Stimulated activated naive CD8-positive, alpha-beta T cell treated with anti-CD3 and anti-CD28 coated beads, Interleukin-15, amount 100 ng/mL, for 72 hours (primary cell): ENCODE measurements at regions not wholly inside any gene's neighbourhood (a gene's known extent, or its start where the extent isn't known, plus 50 kb on each side); places are given as distances from the start of the nearest gene placed in this dataset.
A peak's percentile ranks its signal among the peaks of the same experiment; 100 is the strongest.

ENCODE experiments used
- ATAC-seq: fragments of 150-1000 bp; cut with Tn5 transposase; 2 replicates; pipeline ENCODE4 v1.10.0; 2021; ENCODE audit warnings: mild to moderate bottlenecking, moderate library complexity
- DNase-seq, 2 donors: peaks; one replicate each; pipeline ENCODE4 v3.0.0; 2021 to 2022
- H3K27ac Mint-ChIP-seq, 2 donors: one replicate each; pipeline ENCODE4 v1.8.0; 2022; ENCODE audit warnings: mild to moderate bottlenecking in 2 of 2, mixed read lengths in 2 of 2, moderate library complexity in 2 of 2
- H3K27me3 Mint-ChIP-seq: one replicate; pipeline ENCODE4 v1.8.0; 2022; ENCODE audit warnings: mixed read lengths
- H3K4me1 Mint-ChIP-seq: one replicate; pipeline ENCODE4 v1.8.0; 2022; ENCODE audit warnings: mild to moderate bottlenecking, mixed read lengths
- H3K4me3 Mint-ChIP-seq, 2 donors: one replicate each; pipeline ENCODE4 v1.8.0; 2022; ENCODE audit warnings: mild to moderate bottlenecking in 2 of 2, mixed read lengths in 2 of 2, moderate library complexity in 1 of 2
- H3K9me3 Mint-ChIP-seq, 2 donors: one replicate each; pipeline ENCODE4 v1.8.0; 2022; ENCODE audit warnings: mixed read lengths in 2 of 2

DNA sequence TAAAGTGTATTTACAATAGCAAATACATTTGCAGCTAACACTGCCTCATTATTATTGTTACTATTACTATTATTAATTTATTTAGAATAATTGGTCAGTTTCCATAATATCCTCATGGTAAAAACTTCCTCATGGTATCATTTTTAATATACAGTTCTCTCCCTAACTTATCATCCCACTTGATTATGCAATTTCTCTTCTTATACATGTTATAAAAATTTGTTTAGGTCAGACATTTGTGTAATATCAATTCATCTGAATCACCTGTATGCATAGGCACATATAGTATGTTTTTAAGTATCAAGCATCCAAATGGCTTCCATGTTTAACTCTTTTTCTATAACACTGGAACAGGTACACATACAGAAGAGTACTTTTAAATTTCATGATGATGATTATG, 210.8 kb upstream of the STARD13 start:
- Mint-ChIP-seq H3K27ac (no peak overlapping the region), H3K9me3 (peaks cover 0 to 3% of the 10 kb centered on the region in 2 donors), H3K4me3 (no peak overlapping the region), H3K27me3 (peaks cover 12% of the 10 kb centered on the region), H3K4me1 (no peaks in the 10 kb centered on the region)
- DNase-seq (no peak), ATAC-seq (no peak)

DNA sequence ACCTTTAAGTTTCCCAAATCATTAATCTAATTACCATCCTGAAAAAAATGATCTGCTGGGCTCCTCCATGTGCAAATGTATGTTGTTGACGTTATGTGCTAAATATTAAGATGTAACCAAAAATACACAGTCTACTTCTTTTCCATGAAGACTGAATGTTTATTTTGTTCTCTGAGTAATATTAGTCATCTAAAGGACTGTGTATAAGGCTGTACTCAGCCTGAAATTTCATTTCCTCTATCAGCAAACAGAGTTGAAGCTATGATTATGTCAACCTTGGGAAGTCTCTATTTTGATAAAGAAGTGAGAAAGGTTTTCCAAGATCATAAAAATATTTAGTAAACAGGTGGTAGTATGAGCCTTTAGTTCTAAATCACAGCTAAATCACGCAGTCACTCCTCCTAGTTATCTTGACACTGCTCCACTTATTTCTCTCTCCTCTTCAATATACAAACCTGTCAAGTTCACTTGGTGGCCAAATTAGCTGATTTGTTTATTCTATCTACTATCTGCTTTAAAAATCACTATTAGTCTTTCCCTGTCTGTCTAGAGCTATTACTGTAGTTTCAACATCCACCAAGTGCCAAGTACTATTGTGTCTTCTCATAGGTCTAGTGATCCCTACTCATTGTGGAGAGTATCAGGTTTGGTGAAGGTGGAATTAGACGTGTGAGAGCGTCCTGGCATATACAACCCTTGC, 211.7 kb upstream of the STARD13 start:
- Mint-ChIP-seq H3K4me3 (no peak overlapping the region), H3K9me3 (peaks cover 7 to 12% of the 10 kb centered on the region in 2 donors), H3K4me1 (no peaks in the 10 kb centered on the region), H3K27me3 (peaks cover 22% of the 10 kb centered on the region), H3K27ac (no peak overlapping the region)
- DNase-seq (no peak), ATAC-seq (no peak)

DNA sequence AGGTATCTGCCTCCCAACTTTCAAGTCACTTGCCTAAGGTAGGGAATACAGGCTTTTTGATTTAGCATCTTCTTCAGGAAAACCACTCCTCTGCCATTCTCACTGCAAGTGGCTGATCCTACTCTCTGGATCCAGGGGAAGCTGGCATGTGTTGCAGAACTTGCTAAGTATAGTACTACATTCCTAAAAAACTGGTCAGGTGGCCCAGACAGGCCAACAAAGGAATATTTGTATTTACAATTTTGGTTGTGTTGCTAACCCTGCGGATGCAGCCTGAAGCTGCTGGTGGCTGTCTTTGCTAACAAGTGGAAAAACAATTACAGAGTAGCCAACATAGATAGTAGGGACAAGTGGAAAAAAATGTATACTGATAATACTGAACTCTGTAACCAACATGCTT, 222.5 kb upstream of the STARD13 start:
- H3K9me3 Mint-ChIP-seq = no peaks in the 10 kb centered on the region
- DNase-seq = no peak
- no peak overlapping the region for H3K4me3 Mint-ChIP-seq
- H3K27me3 Mint-ChIP-seq = peaks cover 9% of the 10 kb centered on the region
- H3K27ac Mint-ChIP-seq = no peak overlapping the region
- no peak for ATAC-seq
- no peaks in the 10 kb centered on the region for H3K4me1 Mint-ChIP-seq

DNA sequence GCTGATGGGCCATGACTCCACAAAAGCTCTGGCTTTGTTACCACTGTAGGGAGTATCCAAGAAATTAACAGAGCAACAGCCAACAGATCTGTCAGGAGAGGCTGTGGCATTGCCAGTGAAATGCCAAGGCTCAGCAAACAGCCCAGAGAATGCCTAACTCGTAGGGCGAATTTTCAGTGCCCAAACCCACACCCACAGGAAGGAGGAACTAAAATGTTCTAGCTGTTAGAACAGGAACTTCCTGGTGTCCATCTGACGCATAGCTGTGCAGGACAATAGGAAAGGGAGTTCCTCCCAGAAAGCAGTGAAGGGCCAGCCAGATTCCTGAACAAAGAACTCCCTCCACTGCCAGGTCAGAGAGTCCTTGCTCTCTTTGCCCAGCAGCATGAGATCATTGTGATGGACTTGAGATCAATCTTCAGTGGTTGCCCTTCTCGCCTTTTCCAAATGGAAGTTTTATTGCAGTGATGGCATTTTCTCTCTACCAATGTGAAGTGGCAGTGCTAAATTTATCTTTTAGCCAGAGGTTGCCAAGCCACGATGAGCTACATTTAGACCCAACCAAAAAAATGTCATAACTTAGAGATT, 224.2 kb upstream of the STARD13 start:
- DNase-seq = no peak
- Mint-ChIP-seq H3K27me3 (peaks cover 11% of the 10 kb centered on the region), H3K9me3 (no peaks in the 10 kb centered on the region), H3K4me3 (no peak overlapping the region), H3K4me1 (no peaks in the 10 kb centered on the region), H3K27ac (no peak overlapping the region)
- no peak for ATAC-seq

DNA sequence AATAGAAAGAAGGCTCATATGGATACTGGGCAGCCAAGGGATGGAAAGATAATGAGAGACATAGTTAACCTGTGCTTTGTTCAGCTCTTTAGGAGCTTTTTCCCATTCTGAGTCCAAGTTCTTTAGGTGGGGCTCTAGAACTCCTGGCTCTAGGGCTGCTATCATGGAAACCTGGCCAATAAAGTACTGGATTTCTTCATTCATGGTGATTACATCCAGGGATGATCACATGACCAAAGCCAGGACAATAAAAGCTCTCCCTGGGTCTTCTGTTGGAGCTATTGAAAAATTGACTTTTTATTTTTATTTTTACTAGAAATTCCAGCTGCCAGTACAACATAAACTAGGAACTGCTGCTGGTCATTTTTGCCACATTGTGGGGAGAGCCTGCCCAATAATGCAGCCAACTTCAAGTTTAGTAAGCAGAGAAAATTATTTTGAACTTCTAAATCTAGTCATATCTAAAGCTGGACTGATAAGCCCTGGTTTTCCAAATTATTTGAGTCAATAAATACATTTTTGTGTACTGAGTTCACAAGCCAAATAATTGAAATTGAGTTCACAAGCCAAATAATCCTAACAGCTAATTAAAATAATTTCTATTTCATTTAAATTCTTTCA, 224.9 kb upstream of the STARD13 start:
- H3K9me3 Mint-ChIP-seq = no peaks in the 10 kb centered on the region
- H3K4me1 Mint-ChIP-seq = no peaks in the 10 kb centered on the region
- peaks cover 12% of the 10 kb centered on the region for H3K27me3 Mint-ChIP-seq
- DNase-seq (no peak), ATAC-seq (no peak)
- no peak overlapping the region for H3K27ac Mint-ChIP-seq
- H3K4me3 Mint-ChIP-seq = no peak overlapping the region

DNA sequence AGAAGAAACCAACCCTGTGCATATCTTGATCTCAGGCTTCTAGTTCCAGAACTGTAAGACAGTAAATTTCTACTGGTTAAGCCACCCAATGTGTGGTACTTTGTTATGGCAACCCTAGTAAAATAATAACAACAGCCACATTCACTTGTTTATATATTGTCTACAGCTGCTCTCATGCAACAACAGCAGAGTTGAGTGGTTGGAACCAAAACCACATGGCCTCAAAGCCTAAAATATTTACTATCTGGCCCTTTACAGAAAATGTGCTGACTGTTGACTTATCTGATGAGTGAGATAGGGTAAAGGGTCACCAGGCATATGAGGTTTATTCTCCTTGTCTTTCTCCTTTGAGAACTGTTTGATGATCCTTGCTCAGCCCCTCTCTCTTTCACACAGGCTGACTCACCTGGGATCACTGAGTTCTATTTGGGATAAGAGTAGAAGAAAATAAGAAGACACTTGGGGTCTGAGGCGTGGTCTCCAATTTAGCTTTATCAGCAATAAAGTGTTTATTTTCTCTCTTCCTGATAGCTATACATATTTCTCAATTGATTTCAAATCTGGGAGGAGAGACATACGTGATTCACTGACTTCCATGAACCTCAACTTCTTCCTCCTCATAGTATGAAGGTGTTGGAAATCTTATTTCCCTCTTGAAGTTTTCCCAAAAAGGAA, 227.5 kb upstream of the STARD13 start:
- no peaks in the 10 kb centered on the region for H3K9me3 Mint-ChIP-seq
- H3K4me1 Mint-ChIP-seq = no peaks in the 10 kb centered on the region
- H3K4me3 Mint-ChIP-seq = no peak overlapping the region
- ATAC-seq (no peak), DNase-seq (no peak)
- no peak overlapping the region for H3K27ac Mint-ChIP-seq
- peaks cover 12% of the 10 kb centered on the region for H3K27me3 Mint-ChIP-seq

DNA sequence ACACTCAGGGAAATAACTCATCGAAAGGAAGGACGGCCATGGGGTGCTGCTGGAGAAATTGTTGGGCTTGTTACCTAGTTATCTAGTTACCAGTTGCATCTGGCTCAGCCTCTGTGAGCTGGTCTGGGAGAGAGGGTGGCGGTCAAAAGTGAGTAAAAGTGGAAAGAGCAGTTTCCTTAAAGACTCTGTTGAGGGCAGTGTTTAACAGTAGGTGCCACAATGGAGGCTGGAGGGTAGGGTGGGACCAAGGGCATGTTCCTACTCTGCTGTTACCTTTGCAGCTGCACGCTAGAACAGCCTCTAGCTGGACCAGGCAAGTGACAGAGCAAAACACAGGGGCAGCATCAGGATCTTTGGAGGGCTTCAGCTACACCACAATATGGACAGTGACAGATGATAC, 228.8 kb upstream of the STARD13 start:
- Mint-ChIP-seq H3K4me1 (no peaks in the 10 kb centered on the region), H3K27ac (no peak overlapping the region), H3K27me3 (peaks cover 12% of the 10 kb centered on the region), H3K4me3 (no peak overlapping the region), H3K9me3 (no peaks in the 10 kb centered on the region)
- DNase-seq (no peak), ATAC-seq (no peak)

DNA sequence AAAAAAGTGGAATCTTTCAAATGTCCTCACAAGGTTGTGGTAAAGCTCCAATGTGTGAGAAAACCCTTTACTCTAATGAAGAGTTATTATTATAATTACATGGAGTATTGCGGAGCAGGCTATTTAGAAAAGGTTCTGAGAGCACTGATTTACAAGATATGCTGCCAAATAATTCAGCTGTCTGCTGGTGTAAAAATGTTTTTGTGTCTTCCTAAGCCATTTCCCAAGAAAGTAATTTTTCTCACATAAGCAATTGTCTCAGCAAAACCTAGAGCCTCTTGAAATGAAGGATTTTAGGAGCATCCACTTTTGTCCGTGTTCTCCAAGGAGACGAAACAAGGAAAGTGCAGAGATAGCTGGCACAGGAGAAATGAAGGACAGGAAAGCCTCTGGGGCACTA, 229.6 kb upstream of the STARD13 start:
- no peak overlapping the region for H3K27ac Mint-ChIP-seq
- DNase-seq = no peak

DNA sequence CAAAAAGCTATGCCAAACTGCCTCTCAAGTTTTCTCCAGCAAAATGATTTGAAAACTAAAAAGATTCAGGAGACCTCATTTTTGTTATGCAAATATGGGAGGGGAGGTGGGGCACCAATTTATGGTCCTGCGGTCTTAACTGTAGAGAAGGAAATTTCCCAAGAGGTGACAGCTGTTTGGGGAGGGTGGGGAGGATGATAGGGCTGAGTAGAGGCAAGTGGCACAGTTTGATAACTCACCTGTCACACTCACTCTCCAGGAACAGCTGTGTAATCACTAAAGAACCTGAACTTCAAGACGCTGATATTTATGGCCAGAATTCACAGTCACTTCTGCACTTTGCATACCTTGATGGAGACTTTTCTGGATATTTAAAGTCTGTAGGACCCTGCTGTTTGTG, 232.9 kb upstream of the STARD13 start:
- no peak for DNase-seq
- Mint-ChIP-seq H3K27me3 (peaks cover 12% of the 10 kb centered on the region), H3K4me1 (no peaks in the 10 kb centered on the region), H3K4me3 (no peak overlapping the region), H3K9me3 (no peaks in the 10 kb centered on the region), H3K27ac (no peak overlapping the region)
- ATAC-seq = no peak

More for the DNA sequence above, 229.6 kb upstream of the STARD13 start:
- Mint-ChIP-seq H3K27me3 (peaks cover 12% of the 10 kb centered on the region), H3K9me3 (no peaks in the 10 kb centered on the region), H3K4me1 (no peaks in the 10 kb centered on the region), H3K4me3 (no peak overlapping the region)
- no peak for ATAC-seq

DNA sequence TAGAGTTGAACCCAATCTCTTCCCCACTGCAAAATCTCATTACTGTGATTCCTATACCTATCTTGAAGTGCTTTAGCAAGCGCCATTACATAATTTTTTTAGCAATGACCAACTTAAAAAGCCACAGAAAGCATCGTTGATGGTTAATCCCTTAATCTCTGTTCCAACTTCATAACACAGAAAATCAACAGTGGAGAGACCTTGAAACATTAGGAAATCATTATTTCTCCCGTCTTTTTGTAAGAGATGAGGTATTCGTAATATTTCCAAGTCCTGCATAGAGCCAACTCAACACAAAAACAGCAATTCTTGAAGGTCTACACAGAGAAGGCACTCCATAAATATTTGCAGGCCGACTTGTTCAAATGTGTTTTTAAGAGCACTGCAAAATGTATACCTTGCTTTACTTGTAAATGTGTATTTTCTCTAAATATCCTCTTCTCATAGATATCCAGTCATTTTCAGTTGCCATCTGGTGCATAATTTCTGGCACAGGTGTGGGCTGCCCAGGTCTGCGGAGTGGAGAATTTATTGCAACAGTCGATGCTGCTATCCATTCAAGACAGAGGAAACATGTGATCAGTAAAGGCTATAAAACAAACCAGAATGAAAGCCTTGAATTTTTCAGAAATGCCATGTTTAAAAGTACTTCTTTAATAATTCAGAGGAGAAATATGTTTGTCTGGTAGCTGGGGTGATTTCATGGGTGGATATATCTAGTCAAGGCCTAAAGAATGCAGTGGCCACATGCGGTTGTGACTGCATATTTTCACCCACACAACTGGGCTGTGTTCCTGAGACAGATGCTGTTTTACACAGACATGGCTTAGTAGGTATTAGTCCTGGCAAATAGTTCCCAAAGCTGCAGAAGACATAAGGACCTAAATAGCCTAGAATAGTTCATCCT, 234.3 kb upstream of the STARD13 start:
- H3K4me3 Mint-ChIP-seq = no peak overlapping the region
- H3K4me1 Mint-ChIP-seq = no peaks in the 10 kb centered on the region
- ATAC-seq (no peak), DNase-seq (no peak)
- H3K27me3 Mint-ChIP-seq = peaks cover under 1% of the 10 kb centered on the region
- peak overlapping the region in 1 of 2 donors; percentile 55 for H3K27ac Mint-ChIP-seq
- no peaks in the 10 kb centered on the region for H3K9me3 Mint-ChIP-seq

DNA sequence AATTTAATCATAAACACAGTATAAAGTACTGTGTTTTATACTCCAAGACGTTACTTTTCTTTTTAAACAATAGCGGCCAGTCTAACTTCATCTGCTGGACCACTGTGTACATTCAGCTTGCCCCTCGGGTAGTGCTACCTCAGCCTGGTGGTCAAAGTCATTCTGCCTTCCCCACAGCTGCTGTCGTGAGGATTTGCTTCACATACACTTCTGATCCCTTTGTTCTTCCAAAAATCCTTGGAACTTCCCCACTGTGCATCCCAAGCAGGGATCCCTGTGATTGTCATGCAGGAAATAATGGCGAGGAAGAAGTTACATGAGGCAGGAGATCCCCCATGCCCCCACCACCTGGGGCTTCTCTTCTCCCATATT, 234.9 kb upstream of the STARD13 start:
- Mint-ChIP-seq H3K4me1 (no peaks in the 10 kb centered on the region), H3K27me3 (no peaks in the 10 kb centered on the region), H3K9me3 (no peaks in the 10 kb centered on the region), H3K4me3 (no peak overlapping the region), H3K27ac (no peak overlapping the region)
- no peak for DNase-seq
- ATAC-seq = no peak

DNA sequence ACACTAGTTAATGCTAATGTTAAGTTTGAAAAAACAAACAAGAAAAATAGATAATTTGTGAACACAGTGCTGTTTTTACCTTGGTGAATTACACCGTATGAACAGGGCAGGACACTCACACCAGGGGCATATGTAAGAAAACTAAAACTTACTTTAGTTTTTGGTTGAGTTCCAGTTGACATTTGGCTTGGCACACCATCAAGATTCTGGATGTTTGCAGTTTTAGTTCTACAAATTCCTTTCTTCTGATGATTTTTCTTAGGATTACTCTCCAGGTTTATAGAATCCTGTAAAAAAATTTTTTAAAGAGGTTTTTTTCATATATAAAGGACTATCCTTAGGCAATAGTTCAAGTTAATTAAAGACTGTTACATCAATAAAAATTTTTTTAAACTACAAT, 238.5 kb upstream of the STARD13 start:
- ATAC-seq = no peak

DNA sequence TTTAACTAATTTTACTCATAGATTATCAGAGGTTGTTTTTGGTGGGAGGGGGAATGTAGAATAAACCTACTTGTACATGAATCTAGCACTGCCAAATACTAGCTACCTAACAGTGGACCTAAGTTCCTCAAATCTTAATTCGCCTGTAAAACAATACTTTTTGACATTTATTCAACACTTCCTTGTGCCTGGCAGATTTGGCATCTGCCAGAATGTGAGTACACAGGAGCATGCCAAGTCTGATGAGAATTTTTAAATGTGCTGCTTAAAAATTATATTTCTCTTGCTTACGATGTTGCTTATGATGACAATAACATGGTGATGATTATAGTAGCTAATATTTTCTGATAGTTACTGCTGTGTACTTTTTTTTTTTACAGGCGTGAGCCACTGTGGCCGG, 240.2 kb upstream of the STARD13 start:
- Mint-ChIP-seq H3K4me3 (no peak overlapping the region), H3K27me3 (peaks cover 8% of the 10 kb centered on the region), H3K4me1 (peaks cover under 1% of the 10 kb centered on the region), H3K27ac (no peak overlapping the region), H3K9me3 (peaks cover under 1% of the 10 kb centered on the region in 2 donors)
- ATAC-seq (no peak), DNase-seq (no peak)

More for the DNA sequence above, 238.5 kb upstream of the STARD13 start:
- DNase-seq = no peak
- no peaks in the 10 kb centered on the region for H3K4me1 Mint-ChIP-seq
- H3K9me3 Mint-ChIP-seq = no peaks in the 10 kb centered on the region
- H3K4me3 Mint-ChIP-seq = no peak overlapping the region
- H3K27ac Mint-ChIP-seq = no peak overlapping the region
- H3K27me3 Mint-ChIP-seq = no peaks in the 10 kb centered on the region

DNA sequence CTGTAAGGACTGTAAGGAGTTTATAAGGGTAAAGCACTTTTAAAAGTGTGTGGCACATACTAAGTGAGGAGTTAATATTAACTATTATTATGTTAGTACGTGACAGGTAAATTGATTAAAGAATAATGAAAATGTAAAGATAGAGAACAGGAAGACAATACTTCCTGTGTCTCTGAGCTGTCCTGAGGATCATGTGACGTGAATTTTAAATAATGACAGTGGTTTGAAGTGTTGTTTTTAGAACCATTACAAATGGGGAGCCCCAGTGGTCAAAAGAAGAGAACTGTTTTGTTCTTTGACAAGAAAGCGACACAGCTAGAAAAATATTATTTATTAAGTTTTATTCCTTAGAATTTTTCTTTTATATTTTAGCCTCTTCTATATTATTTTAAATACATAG, 241.2 kb upstream of the STARD13 start:
- H3K27ac Mint-ChIP-seq = no peak overlapping the region
- peaks cover 6% of the 10 kb centered on the region for H3K4me1 Mint-ChIP-seq
- no peak overlapping the region for H3K4me3 Mint-ChIP-seq
- peaks cover 6 to 10% of the 10 kb centered on the region in 2 donors for H3K9me3 Mint-ChIP-seq
- peaks cover 8% of the 10 kb centered on the region for H3K27me3 Mint-ChIP-seq
- no peak for ATAC-seq
- no peak for DNase-seq

DNA sequence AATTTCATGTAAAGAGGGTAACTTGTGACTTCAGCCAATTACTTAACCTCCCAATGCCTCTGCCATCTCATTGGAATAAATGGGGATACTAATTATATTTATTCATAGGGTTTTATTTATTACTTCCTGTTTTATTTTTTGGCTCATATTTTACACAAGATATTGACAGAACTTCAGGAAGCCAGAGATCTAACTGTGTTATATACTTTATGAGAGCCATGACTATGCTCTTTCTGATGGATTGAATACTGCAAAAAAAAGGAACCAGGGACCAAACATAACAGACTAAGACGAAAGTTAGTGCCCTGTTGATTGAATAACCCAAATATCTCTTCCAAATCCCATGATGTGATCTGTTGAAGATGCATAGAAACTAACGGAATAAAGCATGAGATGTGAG, 243.3 kb upstream of the STARD13 start:
- no peak overlapping the region for H3K27ac Mint-ChIP-seq
- no peak overlapping the region for H3K4me3 Mint-ChIP-seq
- H3K9me3 Mint-ChIP-seq = peaks cover 6 to 15% of the 10 kb centered on the region in 2 donors
- no peak for ATAC-seq
- no peak for DNase-seq
- H3K4me1 Mint-ChIP-seq = peaks cover 15% of the 10 kb centered on the region
- peaks cover 8% of the 10 kb centered on the region for H3K27me3 Mint-ChIP-seq
